ENCODE measurements at regions not wholly inside any gene's neighbourhood (a gene's known extent, or its start where the extent isn't known, plus 50 kb on each side); places are given as distances from the start of the nearest gene placed in this dataset.

DNA sequence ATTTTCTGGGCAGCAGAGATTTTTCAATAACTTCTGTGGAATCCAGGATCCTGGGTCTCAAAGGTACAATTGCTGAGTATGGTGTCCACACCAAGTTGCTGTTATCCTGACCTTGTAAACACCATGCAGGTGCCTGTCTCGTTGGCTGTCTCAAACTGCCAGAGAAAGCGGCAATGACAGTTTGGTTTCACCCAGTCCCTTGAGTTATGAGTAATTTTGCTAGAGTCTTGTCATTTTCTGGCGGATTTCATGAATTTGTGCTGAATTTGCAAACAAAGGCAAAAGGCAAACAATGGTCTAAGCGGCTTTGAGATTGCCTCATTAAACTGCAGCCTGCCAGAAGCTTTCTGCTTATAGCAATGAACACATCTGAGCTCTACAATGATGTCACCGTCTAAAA lies 847.9 kb downstream of the RAB28 start:
- TF ChIP-seq, protein P1, sequence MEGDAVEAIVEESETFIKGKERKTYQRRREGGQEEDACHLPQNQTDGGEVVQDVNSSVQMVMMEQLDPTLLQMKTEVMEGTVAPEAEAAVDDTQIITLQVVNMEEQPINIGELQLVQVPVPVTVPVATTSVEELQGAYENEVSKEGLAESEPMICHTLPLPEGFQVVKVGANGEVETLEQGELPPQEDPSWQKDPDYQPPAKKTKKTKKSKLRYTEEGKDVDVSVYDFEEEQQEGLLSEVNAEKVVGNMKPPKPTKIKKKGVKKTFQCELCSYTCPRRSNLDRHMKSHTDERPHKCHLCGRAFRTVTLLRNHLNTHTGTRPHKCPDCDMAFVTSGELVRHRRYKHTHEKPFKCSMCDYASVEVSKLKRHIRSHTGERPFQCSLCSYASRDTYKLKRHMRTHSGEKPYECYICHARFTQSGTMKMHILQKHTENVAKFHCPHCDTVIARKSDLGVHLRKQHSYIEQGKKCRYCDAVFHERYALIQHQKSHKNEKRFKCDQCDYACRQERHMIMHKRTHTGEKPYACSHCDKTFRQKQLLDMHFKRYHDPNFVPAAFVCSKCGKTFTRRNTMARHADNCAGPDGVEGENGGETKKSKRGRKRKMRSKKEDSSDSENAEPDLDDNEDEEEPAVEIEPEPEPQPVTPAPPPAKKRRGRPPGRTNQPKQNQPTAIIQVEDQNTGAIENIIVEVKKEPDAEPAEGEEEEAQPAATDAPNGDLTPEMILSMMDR (conservative IDR thresholded peaks at IDR 0.05; ENCODE audit: low read depth, low read length): no peak
- TF ChIP-seq EZH2phosphoT487 (IDR thresholded peaks at IDR 0.05; ENCODE audit: borderline replicate concordance, low read length): no peak
- TF ChIP-seq EZH2 (IDR thresholded peaks at IDR 0.05; ENCODE audit: low read length, unreplicated experiment): no peak

All from PC-3 (cell line).